ENCODE measurements at regions not wholly inside any gene's neighbourhood (a gene's known extent, or its start where the extent isn't known, plus 50 kb on each side); places are given as distances from the start of the nearest gene placed in this dataset.

DNA sequence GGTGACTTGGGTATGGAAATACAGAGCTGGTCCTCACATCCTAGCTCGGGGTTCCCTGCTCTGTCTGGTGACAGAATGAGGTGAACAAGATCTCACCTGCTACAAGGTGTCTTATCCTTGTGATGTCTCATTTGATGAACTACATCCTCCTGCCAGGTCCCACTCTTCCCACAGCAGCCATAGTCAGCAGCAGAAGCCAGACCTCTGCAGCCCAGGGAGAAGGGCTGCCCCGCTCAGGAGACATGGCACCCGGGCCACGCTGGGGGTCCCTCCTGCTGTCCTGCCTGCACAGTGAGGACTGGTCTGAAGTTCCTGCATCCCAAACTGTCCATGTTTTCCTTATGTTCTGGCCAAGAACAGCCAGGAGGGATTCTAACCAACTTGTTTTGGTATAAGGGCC is 414.1 kb downstream of the CTTN start:
- no peak overlapping the region for H3K27ac ChIP-seq
- no peak for TF ChIP-seq ZFX (IDR thresholded peaks at IDR 0.05; ENCODE audit: borderline replicate concordance)
- TF ChIP-seq, protein P1, sequence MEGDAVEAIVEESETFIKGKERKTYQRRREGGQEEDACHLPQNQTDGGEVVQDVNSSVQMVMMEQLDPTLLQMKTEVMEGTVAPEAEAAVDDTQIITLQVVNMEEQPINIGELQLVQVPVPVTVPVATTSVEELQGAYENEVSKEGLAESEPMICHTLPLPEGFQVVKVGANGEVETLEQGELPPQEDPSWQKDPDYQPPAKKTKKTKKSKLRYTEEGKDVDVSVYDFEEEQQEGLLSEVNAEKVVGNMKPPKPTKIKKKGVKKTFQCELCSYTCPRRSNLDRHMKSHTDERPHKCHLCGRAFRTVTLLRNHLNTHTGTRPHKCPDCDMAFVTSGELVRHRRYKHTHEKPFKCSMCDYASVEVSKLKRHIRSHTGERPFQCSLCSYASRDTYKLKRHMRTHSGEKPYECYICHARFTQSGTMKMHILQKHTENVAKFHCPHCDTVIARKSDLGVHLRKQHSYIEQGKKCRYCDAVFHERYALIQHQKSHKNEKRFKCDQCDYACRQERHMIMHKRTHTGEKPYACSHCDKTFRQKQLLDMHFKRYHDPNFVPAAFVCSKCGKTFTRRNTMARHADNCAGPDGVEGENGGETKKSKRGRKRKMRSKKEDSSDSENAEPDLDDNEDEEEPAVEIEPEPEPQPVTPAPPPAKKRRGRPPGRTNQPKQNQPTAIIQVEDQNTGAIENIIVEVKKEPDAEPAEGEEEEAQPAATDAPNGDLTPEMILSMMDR (IDR thresholded peaks at IDR 0.05): no peak

DNA sequence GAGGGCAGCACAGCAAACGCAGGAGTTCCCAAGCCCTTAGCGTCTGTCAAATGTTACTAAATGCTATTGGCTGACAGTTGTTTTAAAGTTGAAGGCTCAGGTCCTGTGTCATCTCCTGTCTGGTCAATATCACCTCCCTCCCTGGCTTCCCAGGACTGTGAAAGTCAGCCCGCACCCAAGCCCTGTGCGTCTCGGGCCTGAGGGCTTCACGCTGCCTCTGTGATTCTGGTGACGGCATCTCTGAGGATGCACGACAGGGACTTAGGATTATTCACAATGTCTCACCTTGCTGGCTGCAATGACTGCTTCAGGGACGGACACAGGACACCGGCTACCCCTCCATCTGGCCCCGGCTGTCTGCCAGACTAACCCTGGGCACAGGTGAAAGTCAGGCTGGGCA is 415.3 kb downstream of the CTTN start:
- TF ChIP-seq, protein P1 (IDR thresholded peaks at IDR 0.05): no peak
- TF ChIP-seq ZFX (IDR thresholded peaks at IDR 0.05; ENCODE audit: borderline replicate concordance): no peak
- no peak overlapping the region for H3K27ac ChIP-seq

DNA sequence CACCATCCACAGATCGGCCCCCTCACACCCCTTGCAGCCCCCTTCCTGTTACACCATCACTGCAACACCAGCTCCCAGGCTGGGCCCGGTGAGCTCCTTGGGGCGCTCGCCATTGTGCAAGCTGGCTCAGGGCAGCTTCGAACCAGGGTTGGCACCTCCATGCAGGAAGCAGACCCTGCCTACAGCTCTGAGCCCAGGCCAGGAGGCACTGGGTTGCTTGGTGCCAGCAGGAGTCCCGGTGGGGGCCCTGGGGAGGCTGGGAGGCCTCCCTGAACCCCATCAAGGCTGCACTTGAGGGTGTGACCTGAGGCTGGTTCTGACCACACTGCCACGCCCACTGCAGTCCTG is 417.1 kb downstream of the CTTN start:
- no peak for TF ChIP-seq ZFX (IDR thresholded peaks at IDR 0.05; ENCODE audit: borderline replicate concordance)
- TF ChIP-seq, protein P1 (IDR thresholded peaks at IDR 0.05): no peak

DNA sequence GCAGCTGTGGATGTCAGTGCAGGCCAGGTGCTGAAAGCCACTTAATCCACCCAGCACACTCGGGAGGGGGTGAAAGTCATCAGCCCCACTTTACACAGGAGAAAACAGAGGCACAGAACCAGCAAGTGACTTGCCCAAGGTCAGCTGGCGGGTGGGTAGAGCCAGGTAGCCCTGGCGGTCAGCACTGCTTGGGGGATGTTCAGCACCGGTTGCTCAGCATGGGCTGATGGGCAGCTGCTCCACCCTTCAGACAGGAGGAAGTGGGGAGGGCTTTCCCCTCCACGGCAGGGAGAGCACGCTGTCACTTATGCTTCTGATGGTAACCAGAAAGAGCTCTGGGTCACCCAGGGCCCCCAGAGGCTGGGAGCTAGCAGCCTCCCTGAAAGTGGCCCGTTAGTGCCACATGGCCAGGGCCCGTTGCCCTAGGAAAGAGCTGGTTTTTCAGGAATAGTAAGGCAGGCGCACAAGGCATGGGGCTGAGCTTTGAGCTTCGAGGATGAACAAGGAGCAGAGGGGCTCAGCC is 417.9 kb downstream of the CTTN start:
- no peak for TF ChIP-seq ZFX (IDR thresholded peaks at IDR 0.05; ENCODE audit: borderline replicate concordance)
- TF ChIP-seq, protein P1 (IDR thresholded peaks at IDR 0.05): no peak

More for the DNA sequence above, 417.1 kb downstream of the CTTN start:
- H3K27ac ChIP-seq: no peak overlapping the region

DNA sequence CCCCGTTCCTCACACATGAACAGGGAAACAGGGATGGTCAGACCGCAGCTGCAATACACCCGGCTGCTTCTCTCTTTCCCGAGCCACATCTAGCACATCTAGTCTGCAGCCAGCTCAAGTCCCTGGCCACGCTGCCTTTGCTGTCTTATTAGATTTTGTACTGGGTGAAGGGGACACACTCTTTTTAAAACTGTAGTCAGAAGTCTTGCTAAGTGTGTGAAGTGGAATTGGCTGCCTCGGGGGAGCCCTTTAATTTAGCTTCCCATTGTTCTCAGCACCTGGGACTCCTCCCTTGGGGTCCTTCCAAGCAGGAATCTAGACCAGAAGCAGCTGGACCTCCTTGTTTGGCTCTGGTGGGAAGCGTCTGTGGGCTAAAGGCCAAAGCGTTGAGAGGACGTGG is 420.0 kb downstream of the CTTN start:
- no peak overlapping the region for H3K27ac ChIP-seq
- no peak for TF ChIP-seq ZFX (IDR thresholded peaks at IDR 0.05; ENCODE audit: borderline replicate concordance)
- TF ChIP-seq, protein P1 (IDR thresholded peaks at IDR 0.05): no peak

More for the DNA sequence above, 417.9 kb downstream of the CTTN start:
- H3K27ac ChIP-seq: no peak overlapping the region

DNA sequence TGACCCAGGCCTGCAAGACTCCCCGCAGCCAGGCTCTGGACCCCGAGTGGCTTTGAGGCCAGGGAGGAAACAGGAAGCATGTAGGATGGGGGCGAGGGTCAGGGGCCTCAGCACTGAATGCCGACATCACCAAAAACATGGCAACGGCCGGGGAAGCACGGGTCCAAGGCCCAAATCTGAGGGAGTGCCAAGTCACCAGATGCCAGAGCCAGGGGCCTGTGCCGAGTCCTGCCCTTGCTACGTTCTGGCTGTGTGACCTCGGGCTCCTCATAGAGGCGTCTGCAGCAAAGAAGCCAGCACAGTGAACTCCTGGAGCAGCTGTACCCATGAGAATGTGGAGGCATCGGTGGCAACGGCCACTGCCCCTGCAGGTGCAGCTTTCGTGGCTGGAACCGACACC is 420.7 kb downstream of the CTTN start:
- H3K27ac ChIP-seq: no peak overlapping the region
- no peak for TF ChIP-seq ZFX (IDR thresholded peaks at IDR 0.05; ENCODE audit: borderline replicate concordance)
- TF ChIP-seq, protein P1 (IDR thresholded peaks at IDR 0.05): no peak

DNA sequence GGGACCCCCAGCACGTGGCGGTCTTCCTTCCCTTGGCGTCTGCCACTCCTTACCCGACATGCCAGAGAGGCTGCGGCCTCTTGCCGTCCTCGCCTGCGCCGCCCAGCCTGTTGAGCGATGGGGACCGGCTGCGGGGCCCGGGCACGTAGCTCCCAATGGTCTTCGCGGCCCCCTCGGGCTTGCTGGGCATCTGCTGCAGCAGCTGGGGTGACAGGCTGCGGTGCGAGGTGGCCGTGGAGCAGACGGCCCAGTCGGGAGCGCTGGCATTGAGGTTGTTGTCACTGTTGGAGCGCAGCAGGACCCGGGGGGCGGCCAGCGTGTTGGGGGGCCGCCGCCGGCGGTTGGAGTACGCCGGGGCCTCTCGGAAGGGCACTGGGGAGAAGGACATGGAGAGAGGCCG is 422.0 kb downstream of the CTTN start:
- no peak for TF ChIP-seq ZFX (IDR thresholded peaks at IDR 0.05; ENCODE audit: borderline replicate concordance)
- TF ChIP-seq, protein P1 (IDR thresholded peaks at IDR 0.05): no peak
- H3K27ac ChIP-seq: no peak overlapping the region
